ENCODE measurements at regions not wholly inside any gene's neighbourhood (a gene's known extent, or its start where the extent isn't known, plus 50 kb on each side); places are given as distances from the start of the nearest gene placed in this dataset.

DNA sequence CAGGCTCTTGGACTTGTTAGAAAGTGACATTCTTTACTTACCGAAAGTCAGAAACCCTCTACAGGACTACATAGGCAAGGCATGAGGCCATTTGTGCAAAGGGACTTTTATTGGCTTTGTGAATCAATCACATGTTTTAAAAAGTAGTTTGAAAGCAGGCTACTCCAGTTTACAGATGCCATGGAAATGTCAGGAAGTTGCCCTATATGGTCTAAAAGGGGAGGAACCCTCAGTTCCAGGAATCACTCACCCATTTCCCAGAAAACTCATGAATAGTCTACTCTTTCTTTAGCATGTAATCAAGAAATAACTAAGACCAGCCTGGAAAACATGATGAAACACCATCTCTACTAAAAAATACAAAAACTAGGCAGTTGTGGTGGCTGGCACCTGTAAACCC is 51.0 kb upstream of the MKRN3 start:
- Histone ChIP-seq H3K36me3 (ENCODE audit: control insufficient read depth, insufficient read depth, low read length) (no peaks in the 10 kb centered on the region), H2BK5ac (ENCODE audit: low read depth, low read length, poor library complexity, severe bottlenecking) (no peak overlapping the region), H2AFZ (replicated peaks; ENCODE audit: low read length, poor library complexity) (no peak overlapping the region), H3K18ac (ENCODE audit: low read depth, low read length) (no peak overlapping the region), H3K4me1 (ENCODE audit: control insufficient read depth, insufficient read depth, low read length) (no peaks in the 10 kb centered on the region), H4K20me1 (ENCODE audit: insufficient read depth, low read length) (no peaks in the 10 kb centered on the region), H2AK9ac (replicated peaks; ENCODE audit: low read depth, low read length, poor library complexity) (no peak overlapping the region), H3K27me3 (ENCODE audit: control insufficient read depth, insufficient read depth, low read length) (no peaks in the 10 kb centered on the region), H2BK15ac (ENCODE audit: low read depth, low read length) (no peak overlapping the region), H3K9ac (ENCODE audit: low read depth, low read length) (no peak overlapping the region), H3K27ac (ENCODE audit: insufficient read depth, low read length) (no peak overlapping the region), H3K4ac (ENCODE audit: low read depth, low read length) (no peak overlapping the region), H2AK5ac (ENCODE audit: low read depth, low read length) (no peak overlapping the region), H3K79me1 (ENCODE audit: low read depth in 1 of 2, low read length in 2 of 2) (no peaks in the 10 kb centered on the region), H3K9me3 (ENCODE audit: control insufficient read depth, insufficient read depth, low read length) (peaks cover 4% of the 10 kb centered on the region; the same call in 1 of the 2 replicates), H3K14ac (replicated peaks; ENCODE audit: low read depth, low read length) (no peak overlapping the region), H4K8ac (ENCODE audit: low read depth in 2 of 2, low read length in 2 of 2) (no peak overlapping the region), H3K4me2 (ENCODE audit: low read depth, low read length) (no peak overlapping the region), H4K5ac (ENCODE audit: low read depth, low read length) (no peak overlapping the region), H3K4me3 (ENCODE audit: insufficient read depth, low read depth, low read length) (no peak overlapping the region), H3K9me1 (ENCODE audit: insufficient read depth, low read length) (no peaks in the 10 kb centered on the region), H2BK120ac (ENCODE audit: low read depth, low read length) (no peak overlapping the region), H3K23ac (ENCODE audit: low read depth, low read length) (no peak overlapping the region), H3K56ac (ENCODE audit: extremely low read depth, insufficient read depth, low read length) (no peak overlapping the region), H2BK20ac (ENCODE audit: low read depth, low read length) (no peak overlapping the region), H4K91ac (ENCODE audit: insufficient read depth, low read depth, low read length) (no peak overlapping the region)
- intact Hi-C loops (cut with micrococcal nuclease) (no loop called here), in situ Hi-C loops (cut with MboI; ENCODE audit: low sequenced_read_pairs) (no loop called here), dilution Hi-C loops (cut with HindIII; ENCODE audit: low sequenced_read_pairs, unreplicated experiment) (no loop called here)
- ChIA-PET POLR2A (ENCODE audit: unreplicated experiment) (no interaction called here), CTCF (no interaction called here)
- ATAC-seq (ENCODE audit: low read depth) (no peak), DNase-seq (no peak)
- no TSS peak for BruUV-seq (replicated peaks)
- no CpG with 5 or more reads among the region's 1 CpG for WGBS, 2 experiments (ENCODE audit: extremely low coverage in 2 of 2, insufficient read length in 1 of 2)
- TF ChIP-seq RFX5 (IDR thresholded peaks at IDR 0.05; ENCODE audit: low read depth, low read length) = no peak
- TF ChIP-seq, protein P1, sequence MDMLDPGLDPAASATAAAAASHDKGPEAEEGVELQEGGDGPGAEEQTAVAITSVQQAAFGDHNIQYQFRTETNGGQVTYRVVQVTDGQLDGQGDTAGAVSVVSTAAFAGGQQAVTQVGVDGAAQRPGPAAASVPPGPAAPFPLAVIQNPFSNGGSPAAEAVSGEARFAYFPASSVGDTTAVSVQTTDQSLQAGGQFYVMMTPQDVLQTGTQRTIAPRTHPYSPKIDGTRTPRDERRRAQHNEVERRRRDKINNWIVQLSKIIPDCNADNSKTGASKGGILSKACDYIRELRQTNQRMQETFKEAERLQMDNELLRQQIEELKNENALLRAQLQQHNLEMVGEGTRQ (IDR thresholded peaks at IDR 0.05; ENCODE audit: low read depth, low read length) = no peak
- no peak for TF ChIP-seq FOS (IDR thresholded peaks at IDR 0.05; ENCODE audit: low read depth, low read length)
- TF ChIP-seq SMC3 (IDR thresholded peaks at IDR 0.05; ENCODE audit: low read depth, low read length) = no peak
- TF ChIP-seq NFE2L2 (IDR thresholded peaks at IDR 0.05; ENCODE audit: low read depth, low read length) = no peak
- TF ChIP-seq RCOR1 (IDR thresholded peaks at IDR 0.05; ENCODE audit: insufficient replicate concordance, low read length) = no peak
- no peak for TF ChIP-seq MXI1 (IDR thresholded peaks at IDR 0.05; ENCODE audit: borderline replicate concordance, low read depth, low read length)
- TF ChIP-seq MAFK (IDR thresholded peaks at IDR 0.05; ENCODE audit: low read depth, low read length) = no peak
- TF ChIP-seq, protein P2, sequence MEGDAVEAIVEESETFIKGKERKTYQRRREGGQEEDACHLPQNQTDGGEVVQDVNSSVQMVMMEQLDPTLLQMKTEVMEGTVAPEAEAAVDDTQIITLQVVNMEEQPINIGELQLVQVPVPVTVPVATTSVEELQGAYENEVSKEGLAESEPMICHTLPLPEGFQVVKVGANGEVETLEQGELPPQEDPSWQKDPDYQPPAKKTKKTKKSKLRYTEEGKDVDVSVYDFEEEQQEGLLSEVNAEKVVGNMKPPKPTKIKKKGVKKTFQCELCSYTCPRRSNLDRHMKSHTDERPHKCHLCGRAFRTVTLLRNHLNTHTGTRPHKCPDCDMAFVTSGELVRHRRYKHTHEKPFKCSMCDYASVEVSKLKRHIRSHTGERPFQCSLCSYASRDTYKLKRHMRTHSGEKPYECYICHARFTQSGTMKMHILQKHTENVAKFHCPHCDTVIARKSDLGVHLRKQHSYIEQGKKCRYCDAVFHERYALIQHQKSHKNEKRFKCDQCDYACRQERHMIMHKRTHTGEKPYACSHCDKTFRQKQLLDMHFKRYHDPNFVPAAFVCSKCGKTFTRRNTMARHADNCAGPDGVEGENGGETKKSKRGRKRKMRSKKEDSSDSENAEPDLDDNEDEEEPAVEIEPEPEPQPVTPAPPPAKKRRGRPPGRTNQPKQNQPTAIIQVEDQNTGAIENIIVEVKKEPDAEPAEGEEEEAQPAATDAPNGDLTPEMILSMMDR (conservative IDR thresholded peaks at IDR 0.05; ENCODE audit: low read depth, low read length) = no peak
- no peak for TF ChIP-seq BHLHE40 (IDR thresholded peaks at IDR 0.05; ENCODE audit: low read depth, low read length)
- TF ChIP-seq, protein P3, sequence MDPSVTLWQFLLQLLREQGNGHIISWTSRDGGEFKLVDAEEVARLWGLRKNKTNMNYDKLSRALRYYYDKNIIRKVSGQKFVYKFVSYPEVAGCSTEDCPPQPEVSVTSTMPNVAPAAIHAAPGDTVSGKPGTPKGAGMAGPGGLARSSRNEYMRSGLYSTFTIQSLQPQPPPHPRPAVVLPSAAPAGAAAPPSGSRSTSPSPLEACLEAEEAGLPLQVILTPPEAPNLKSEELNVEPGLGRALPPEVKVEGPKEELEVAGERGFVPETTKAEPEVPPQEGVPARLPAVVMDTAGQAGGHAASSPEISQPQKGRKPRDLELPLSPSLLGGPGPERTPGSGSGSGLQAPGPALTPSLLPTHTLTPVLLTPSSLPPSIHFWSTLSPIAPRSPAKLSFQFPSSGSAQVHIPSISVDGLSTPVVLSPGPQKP (IDR thresholded peaks at IDR 0.05; ENCODE audit: borderline replicate concordance, low read depth, low read length) = no peak
- no peak for TF ChIP-seq MAZ (IDR thresholded peaks at IDR 0.05; ENCODE audit: borderline replicate concordance, low read depth, low read length)
- no peak for TF ChIP-seq CHD1 (IDR thresholded peaks at IDR 0.05; ENCODE audit: low read depth, low read length)
- TF ChIP-seq CEBPB (IDR thresholded peaks at IDR 0.05; ENCODE audit: low read depth, low read length) = no peak
- no peak for TF ChIP-seq POLR2A (IDR thresholded peaks at IDR 0.05; ENCODE audit: low read depth, low read length)
- TF ChIP-seq RAD21 (IDR thresholded peaks at IDR 0.05; ENCODE audit: low read length) = no peak
